Head of caudate nucleus (tissue), 42 donors: ENCODE measurements at regions not wholly inside any gene's neighbourhood (a gene's known extent, or its start where the extent isn't known, plus 50 kb on each side); places are given as distances from the start of the nearest gene placed in this dataset.

ENCODE experiments used
- DNase-seq, 42 donors: peaks; one replicate each; pipeline versions ENCODE4 v3.0.0 to v3.0.0-alpha.2; 2020 to 2021; ENCODE audit warnings: mixed read lengths in 7 of 42
- intact Hi-C: fragments of 100-400 bp; cut with DNase I; formaldehyde crosslinking; loops from one replicate; pipeline ENCODE4 v1.15.0; 2022

- DNase-seq, result peak in 28 of 42 donors; percentile 17 to 70 (median 44)
- intact Hi-C loops, result no loop called here
Measured at GRCh38 chr1:93751377-93752250, 70.0 kb upstream of the BCAR3 start.

- no peak for DNase-seq
- intact Hi-C loops, result no loop called here
Measured at GRCh38 chr1:93750955-93751354, 69.3 kb upstream of the BCAR3 start.

DNA sequence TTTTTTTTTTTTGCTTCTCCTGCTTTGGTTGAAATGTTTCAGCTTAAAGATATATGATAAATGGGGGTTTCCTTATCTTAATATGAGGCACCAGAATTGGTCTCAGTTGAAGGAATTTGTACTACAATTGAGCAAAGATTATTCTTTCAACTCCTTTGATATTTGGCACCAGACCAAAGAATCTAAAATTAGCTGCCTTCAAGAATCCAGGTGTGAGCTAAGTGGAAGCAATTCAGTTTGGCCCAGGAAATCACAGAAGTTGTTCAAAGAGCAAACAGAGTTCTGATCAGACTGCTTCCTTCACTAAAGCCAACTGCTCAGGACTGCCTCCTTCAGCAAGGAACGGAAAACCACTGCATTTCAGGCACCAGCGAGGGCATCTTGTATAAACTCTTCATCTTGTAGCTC, 68.3 kb upstream of the BCAR3 start:
- intact Hi-C loops, result no loop called here
- no peak for DNase-seq

DNA sequence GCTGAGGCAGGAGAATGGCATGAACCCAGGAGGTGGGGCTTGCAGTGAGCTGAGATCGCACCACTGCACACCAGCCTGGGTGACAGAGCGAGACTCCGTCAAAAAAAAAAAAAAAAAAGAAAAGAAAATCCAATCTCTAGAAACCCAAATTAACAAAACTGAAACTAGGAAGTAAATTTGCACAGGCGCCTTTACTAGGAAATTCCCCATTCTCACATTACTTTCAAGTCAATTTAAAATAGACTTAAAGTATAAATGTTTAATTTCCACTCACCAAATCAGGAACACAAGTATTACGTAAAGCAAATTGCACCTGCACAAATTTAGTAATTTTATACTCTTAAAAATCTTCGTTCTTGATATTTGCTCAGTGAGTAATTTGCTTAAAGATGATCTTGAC, 67.8 kb upstream of the BCAR3 start:
- no peak for DNase-seq
- intact Hi-C loops, result no loop called here

- DNase-seq, result no peak
- intact Hi-C loops, result no loop called here
Measured at GRCh38 chr1:93746021-93746812, 64.6 kb upstream of the BCAR3 start.

- intact Hi-C loops, result no loop called here
- no peak for DNase-seq
Measured at GRCh38 chr1:93744299-93744988, 62.8 kb upstream of the BCAR3 start.

- DNase-seq, result no peak
- intact Hi-C loops, result no loop called here
Measured at GRCh38 chr1:93743465-93743864, 61.8 kb upstream of the BCAR3 start.

GRCh38 chr1:93740601-93741031, 59.0 kb upstream of the BCAR3 start:
- DNase-seq, result no peak
- intact Hi-C loops, result no loop called here

- DNase-seq, result no peak
- intact Hi-C loops, result no loop called here
Measured at GRCh38 chr1:93740157-93740556, 58.5 kb upstream of the BCAR3 start.

DNA sequence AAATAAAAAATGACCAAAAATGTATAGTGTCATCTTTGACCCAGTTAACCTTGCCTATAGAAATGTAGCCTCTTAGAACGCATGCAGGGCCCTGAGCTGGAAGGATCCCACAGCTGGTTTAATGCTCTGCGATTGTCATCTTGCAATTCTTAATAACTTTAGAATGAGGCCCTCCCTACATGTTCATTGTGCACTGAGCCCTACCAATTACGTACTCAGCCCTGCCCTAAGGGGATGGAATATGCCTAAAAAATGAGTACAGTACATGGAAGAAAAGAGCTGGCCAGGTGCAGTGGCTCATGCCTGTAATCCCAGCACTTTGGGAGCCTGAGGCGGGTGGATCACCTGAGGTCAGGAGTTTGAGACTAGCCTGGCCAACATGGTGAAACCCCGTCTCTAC, 57.8 kb upstream of the BCAR3 start:
- intact Hi-C loops, result no loop called here
- DNase-seq, result no peak

DNA sequence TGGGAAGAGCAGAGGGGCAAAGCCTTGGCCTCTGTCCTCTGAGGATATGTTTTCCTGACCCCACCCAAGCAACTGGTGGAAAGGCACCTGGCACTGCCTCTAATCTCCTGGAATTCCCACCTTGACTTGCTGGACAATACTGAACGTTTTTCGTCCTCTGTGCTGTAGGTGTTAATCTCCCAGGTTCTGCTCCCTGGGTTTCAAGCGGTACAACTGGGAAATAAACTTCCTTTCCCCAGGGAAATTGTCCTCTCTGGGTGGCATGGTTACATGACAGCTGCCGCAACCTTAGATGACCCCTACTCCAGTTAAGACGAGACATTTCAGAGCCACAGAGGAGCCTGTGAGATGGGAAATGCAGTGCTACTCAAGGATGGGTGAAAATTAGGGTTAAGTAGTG, 57.3 kb upstream of the BCAR3 start:
- DNase-seq, result no peak
- intact Hi-C loops, result no loop called here

DNA sequence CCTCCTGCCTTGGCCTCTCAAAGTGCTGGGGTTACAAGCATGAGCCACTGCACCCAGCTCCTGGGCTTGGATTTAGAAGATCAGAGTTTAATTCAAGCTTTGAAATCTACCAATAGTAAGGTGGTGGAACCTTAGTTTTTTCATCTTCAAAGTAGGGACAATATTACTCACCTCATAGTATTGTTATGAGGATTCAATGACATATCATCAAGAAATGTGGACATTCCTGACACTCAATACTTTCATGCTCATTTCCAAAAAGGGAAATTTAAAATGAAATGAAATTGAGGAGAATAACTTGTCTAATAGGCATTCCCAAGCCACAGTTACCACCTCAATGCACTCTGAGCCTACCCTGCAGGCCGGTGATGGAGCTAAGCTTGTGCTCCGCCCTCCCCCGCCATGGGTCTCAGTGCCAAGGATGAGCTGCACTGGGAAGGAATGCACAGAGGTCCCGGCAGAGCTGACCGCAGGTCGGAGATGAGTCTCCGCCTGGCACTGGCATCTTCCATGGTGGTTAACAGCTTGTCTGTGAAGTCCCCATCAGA, 56.5 kb upstream of the BCAR3 start:
- DNase-seq, result no peak
- intact Hi-C loops, result no loop called here

GRCh38 chr1:93735722-93736121, 54.1 kb upstream of the BCAR3 start:
- intact Hi-C loops, result no loop called here
- DNase-seq, result no peak

GRCh38 chr1:93734999-93735398, 53.4 kb upstream of the BCAR3 start:
- no peak for DNase-seq
- intact Hi-C loops, result no loop called here

GRCh38 chr1:93733340-93733739, 51.7 kb upstream of the BCAR3 start:
- intact Hi-C loops, result no loop called here
- no peak for DNase-seq

DNA sequence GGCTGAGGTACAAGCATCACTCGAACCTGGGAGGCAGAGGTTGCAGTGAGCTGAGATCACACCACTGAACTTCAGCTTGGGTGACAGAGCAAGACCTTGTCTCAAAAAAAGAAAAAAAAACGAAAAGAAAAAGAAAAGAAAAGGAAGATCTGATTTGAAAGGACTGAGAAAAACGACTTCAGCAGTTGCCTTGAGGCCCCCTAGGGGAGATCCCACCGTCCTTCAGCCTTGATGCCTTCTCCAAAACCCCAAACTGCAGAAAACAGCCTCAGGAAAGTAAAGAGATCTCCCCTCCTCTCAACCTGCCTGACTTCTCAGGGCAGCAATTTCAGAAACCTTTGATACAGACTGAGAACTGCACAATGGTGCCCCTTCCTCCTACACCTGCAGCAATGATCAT, 50.9 kb upstream of the BCAR3 start:
- DNase-seq, result no peak
- intact Hi-C loops, result no loop called here
